Hypothalamus (tissue), 51 donors: ENCODE measurements at regions not wholly inside any gene's neighbourhood (a gene's known extent, or its start where the extent isn't known, plus 50 kb on each side); places are given as distances from the start of the nearest gene placed in this dataset.
A peak's percentile ranks its signal among the peaks of the same experiment; 100 is the strongest.

Experiments used
- DNase-seq, 51 donors: peaks; one replicate each; lab custom pipeline; 2025; lab: John Stamatoyannopoulos, UW

DNA sequence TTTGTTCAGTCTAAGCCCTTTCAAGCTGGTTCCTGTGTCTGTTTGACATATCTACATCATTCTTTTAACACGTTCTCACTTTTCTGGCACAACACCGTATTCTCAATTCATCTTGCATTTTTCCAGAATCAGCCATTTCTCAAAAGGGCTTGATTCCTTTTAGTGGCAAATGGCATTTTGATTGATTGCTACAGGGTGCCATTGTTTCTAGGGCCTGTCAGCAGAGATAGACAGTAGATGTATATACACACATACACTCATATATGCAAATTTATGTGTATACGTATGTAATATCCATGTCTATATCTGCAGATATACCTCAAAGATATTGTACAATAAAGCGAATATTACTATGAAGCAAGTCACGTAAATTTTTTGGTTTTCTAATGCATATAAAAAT lies 367.9 kb upstream of the TNP1 start:
- DNase-seq, result no peak

DNA sequence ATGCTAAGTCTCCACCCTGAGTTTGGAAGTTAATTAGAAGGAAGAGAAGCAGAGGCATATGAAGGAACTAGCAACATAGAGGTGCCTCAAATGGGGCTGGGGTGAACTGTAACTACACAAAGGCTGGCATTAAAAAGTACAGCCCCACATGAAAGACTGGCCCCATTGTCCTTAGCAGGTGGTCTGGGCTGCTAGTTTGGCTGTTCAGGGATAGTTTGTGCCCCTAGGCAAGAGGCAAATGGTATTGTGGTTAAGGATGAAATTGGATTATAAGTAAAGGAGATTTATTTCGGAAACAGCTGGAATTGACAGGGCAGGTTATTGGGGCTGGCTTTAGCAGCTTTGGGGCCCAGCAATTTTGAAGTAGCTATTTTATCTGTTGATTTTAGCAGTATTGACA lies 365.7 kb upstream of the TNP1 start:
- no peak for DNase-seq

DNA sequence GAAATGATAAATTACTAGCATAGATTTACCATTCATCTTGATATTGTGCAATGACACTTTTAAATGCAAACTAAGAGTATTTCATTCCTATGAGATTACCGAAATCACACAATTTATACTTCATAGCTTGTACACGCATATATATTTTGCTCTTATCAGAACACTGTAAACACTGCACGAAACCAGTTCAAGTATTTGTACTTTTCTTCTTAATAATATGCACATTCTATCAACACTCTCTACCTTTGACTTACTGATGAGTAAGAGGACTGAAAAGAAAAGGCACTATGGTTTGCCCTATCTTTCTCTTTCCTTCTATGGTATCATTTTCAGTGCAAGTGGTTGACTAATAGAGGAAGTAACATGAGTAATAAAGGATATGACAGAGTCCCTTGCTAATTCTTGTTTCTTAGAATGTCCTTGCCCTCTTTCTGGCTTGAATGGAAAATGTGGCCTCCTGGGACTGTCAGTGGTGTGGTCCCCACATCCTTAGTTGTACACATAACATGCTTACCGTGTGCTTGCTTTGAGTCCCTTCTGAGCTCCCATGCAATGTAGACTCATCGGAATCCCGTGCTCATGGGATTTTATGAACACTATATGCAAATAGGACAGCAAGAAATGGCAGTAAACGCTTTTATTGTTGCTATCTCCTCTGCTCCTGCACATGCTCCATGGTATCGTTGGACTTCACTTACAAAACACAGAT lies 363.5 kb upstream of the TNP1 start:
- DNase-seq, result peak in 1 of 51 donors; percentile 27

DNA sequence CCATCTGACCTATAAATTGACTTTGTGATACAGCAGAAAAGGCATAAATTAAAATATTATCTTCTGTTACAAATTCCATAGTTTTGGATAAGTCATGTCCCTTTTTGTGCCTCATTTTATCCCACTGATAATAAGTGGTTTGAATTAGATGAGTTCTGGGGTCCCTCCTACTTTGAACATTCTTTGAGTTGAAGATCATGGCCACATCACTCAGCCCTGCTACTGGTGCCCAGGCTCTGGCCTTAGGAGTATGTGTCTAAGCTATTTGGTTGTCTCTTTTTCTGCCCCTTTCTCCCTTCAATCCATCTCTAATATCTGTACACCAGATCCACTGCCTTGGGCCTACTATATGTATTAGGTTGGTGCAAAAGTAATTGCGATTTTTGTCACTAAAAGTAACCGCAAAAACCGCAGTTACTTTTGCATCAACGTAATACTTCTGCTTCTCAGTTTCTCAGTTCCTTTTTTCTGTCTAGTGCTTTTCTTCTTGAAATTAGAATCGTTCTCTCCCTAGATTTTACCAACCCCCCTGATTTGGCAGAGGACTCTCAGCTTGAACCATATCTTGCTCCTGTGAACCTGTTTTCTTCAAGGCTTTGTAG lies 362.5 kb upstream of the TNP1 start:
- DNase-seq, result peak in 1 of 51 donors; percentile 2

DNA sequence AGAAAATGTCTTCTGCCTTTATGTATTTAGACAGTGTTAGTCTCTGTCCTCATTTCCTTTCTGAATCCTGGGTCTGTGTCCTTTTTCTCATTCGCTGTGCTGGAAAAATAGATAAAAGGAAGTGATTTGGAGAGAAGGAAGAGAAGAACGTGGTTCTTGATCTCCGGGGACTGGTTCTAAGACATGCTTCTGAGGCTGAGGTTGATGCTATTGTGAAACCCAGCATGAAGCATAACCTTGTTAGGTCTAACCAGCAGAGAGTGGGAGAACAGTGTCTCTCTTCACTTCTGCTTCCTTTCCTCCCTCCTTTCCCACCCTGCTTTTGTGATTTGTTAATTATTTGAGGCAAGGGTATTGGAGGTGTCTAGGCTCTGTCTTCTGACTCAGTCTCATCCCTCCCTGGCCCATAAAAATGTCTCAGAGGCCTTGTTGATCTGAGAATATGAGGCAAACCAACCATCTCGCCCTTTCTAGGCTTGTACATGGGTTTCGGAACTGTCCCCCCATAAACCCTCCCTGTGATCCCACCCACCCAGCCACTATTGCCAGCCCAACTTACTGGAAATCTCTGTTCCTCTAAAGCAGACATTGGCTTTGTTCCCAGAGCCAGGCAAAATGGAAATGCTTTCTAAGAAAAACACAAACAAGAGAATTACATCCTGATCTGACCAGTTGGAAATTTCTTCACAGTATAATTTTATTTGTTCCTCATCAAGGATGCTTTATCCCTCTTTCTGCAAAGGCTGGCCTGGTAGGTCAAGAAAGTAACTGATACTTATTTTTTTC lies 360.6 kb upstream of the TNP1 start:
- DNase-seq, result peak in 3 of 51 donors; percentile 2 to 4 (median 2)

DNA sequence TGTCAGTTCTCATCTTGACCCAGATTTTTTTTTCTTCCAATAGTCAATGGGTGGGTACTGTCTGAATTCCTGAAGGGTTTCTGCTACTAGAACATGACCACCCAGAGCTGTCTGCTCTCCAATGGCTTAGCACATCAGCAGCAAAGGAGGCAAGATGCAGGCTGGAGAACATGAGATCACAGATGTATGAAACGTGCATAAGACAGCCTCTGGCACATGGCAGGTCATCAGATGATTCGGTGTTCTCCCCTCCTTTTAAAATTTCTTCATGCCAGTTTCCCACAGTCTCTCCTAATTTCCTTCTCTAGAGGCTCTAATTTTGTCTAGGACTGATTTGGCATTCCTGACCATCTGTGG lies 359.3 kb upstream of the TNP1 start:
- DNase-seq, result no peak

DNA sequence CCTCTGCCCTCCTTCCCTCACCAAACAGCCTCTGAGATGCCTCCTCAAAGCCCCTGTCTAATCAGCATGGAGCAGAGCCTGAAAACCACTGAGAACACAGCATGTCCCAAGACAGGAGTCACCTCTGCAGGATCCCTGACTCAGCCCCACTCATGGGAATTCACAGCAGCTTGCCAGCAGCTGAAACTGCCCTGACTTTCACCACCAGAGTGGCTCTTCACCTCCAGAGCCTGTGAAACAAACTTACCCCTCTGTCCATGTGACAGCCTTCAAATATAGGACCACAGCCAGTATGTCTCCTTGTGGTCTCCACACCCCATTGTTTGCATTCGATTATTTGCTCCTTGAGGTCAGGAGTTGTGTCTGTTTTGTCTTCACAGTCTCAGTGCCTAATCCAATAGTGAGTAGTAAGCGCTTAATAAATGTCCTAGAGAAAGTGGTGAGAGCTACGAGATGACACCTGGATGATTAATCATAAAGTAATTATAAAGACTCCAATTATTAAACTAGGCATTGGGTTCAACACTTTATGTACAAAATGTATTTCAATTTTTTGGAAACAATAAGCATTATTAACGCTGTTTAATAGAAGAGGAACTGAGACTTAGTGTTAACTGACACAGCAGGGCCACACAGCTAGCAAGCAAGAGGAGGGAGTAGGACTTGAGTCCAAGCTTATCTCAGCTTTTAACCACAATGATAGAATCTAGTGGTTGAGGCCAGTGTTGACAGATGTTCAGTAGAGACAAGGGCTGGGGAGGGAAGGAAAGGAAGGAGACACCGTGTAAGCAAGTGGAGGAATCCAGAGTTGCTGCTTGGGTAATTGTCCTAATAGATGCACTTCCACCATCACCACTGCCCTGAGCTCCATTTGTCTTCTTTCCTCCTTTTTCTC lies 358.7 kb upstream of the TNP1 start:
- no peak for DNase-seq

DNA sequence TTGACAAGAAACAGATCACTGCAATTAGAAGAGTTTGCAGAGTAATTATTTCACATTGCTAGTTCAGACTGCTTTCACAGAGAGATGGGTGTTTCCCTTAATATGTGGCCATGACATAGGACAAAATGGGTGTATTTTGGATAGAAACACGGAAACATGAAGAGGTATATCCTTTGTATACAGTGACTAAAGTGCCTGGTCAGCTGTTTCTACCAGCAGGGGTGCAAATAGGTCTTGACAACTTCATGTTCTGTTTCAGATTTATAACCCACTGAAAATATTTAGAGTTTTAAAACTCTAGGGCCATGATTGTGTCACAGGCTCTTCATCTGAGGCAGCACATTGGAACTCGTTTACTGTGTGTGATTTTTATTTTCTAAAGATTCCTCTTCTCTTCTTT lies 357.1 kb upstream of the TNP1 start:
- DNase-seq, result no peak

DNA sequence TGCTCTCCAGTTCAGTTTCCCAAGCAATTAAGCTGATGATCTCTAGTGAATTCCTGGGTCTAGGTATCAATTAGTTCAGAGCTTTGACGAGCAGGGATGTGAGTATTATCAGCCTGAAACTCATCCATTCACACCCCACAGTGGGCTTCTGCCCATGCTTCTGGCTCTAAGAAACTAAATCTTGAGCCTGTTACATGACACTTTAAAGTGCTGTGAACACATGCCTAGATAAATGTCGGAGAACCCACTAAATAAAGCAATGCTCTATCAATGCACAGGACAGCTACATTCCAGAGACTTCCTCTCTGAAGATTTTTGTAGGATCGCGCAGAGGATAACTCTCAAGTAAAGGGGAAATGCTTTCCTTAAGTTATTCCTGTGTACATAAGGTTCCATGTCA lies 356.5 kb upstream of the TNP1 start:
- DNase-seq, result no peak

DNA sequence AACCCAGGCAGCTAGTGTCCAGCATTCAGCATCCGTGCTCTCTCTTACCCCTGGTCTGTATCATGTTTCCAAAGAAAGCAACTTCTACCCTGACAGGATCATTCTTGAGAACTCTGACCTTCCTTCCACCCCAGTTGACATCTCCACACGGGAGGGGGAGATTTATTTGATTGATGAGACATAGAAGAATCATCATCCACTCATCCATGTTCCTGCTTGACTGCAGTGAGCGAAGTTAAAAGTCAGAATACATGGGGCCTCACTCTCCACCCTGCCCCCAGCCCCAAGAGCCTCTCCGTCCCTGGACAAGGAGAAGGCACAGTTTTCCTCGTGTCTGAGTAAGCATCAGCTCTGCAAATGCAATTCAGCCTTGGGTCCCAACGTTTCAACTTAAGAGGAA lies 356.0 kb upstream of the TNP1 start:
- DNase-seq, result no peak

DNA sequence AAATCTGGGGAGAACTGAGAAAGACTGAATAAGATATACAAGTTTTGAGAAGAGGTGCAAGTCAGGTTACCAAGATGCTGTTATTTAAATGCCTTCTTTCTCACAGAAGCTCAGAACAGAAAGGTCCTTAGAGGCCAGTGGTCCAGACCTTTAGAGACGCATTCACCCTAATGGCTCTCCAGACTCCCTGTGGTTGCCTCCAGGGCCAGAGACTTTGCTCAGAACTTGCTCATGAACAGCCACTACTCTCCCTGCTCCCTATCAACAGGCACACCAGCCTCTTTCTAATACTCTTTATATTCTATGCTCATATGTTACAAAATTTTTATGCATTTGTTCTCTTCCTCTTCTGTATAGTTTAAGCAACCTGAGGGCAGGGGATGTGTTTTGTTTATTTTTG lies 349.0 kb upstream of the TNP1 start:
- no peak for DNase-seq

DNA sequence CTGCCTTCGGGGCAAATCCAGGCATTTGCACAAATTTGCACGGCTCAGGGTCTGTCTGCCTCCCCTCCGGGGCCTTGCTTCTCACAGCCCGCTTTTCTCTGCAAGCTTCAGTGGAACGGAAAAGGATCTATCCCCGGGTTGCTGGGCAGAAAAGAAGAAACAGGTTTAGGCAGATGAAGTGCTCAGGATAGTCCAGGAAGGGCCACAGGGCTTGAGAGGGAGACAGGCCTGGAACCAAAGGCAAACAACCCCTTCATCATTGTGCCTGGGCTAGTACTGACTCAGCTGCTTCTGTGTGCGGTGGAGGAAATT lies 347.8 kb upstream of the TNP1 start:
- no peak for DNase-seq

DNA sequence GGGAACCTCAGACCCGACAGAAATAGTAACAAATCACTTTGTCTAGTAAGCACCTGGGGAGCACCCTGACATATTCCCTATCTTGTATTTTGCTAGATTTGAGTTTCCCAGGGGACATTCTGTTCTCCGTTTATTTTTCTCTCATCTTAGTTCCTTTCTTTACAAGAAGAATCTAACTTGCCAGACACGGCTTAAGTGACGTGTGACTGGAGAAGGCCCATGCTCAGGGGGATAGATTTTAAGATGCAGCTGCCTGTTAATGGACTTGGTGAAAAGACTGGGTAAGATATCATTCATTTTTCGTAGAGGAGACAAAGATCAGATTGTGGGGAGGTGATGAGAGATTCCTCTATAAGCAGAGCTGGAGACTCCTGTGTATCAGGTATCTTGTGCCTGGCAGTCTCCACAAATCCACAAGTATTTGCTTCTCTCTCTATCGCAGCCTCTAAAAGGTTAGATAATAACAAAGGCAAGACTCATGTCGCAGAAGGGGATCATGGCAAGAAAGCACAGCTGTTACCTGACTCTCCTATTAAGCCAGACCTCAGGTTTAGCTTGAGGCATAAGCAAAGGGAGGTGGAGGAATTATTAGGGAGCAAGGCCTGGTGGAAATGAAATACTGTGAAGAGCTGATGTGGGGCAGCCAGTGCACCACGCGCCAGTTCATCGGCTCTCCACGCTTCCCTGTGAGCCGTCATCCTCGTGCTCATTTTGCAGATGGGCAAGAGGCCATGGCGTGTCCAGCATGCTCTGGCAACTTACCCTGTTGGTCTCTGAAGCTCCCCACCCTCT lies 347.2 kb upstream of the TNP1 start:
- no peak for DNase-seq

DNA sequence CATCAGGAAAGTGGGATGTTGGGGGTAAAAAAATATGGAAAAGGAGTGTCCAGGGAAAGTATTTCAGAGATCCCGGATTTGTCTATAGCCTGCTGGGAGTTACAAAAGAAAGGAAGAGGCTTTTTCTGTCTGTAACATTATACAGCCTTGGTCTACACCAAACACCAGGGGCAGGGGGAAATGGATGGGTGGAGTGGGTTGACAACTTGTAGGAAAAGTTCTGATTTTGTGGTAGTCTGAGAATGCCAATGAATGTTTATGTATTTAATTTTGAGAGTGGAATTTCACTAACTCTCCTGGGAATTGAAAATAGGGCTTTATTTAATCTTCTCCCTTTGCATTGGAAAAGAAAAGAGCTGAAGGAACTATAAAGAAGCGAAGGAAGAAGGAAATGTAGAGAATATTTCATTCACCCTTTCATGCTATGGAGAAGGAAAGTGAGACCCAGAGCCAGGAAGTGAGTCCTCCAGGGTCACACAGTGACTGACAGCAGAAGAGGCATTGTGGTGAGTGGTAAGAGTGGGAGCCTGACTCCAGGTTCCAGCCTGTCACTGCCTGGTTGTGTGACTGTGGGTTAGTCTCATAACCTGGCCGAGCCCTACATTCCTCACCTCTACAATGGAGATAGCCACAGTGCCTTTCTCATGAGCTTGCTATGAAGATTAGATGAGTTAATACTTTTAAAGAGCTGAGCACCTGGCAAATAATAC lies 346.3 kb upstream of the TNP1 start:
- no peak for DNase-seq

DNA sequence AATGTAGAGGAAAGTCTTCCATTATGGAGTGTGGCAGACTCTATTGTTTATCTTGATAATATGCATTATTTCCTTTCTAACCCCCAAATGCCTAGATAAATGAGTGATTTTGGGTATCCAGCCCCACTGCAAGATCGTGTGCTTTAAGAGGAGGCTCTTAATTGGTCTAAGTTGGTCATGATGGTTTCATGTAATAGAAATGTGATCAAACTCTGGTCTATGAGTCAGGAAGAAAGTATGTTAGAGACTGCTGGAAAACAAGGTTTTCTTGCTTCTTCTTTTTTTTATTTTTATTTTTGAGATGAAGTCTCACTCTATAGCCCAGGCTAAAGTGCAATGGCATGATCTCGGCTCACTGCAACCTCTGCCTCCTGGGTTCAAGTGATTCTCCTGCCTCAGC lies 344.5 kb upstream of the TNP1 start:
- DNase-seq, result no peak

DNA sequence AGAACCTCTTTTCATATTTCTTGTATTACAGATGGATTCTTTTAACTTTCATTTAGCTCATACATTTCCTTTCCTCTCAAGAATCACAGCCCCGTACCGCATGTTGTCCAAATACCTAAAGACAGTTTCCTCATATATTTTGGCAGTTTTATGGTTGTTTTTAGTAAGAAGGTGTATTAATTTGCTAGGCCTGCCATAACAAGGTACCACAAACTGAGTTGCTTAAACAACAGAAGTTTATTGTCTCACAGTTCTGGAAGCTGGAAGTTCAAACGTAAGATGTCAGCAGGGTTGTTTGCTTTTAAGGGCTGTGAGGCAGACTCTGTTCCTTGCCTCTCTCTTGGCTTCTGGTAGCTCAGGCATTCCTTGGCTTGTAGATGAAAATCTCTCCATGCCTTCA lies 343.2 kb upstream of the TNP1 start:
- no peak for DNase-seq

DNA sequence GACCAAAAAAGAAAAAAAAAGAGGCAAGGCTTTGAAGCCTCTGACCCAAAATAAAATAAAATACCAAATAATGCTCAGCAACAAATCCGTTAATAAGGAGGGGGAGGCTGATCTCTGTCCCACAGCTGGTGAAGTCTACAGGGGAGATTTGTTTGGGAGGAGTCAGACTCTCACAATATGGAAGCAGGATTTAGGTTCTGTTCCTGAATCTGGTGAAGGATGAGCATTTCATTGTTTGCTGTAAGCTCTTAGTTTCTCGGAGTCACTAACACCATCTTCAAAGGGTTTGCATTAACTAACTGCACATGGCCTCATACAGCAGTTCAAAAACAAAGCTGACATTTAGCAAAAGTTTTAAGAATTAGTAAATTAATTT lies 339.4 kb upstream of the TNP1 start:
- no peak for DNase-seq

DNA sequence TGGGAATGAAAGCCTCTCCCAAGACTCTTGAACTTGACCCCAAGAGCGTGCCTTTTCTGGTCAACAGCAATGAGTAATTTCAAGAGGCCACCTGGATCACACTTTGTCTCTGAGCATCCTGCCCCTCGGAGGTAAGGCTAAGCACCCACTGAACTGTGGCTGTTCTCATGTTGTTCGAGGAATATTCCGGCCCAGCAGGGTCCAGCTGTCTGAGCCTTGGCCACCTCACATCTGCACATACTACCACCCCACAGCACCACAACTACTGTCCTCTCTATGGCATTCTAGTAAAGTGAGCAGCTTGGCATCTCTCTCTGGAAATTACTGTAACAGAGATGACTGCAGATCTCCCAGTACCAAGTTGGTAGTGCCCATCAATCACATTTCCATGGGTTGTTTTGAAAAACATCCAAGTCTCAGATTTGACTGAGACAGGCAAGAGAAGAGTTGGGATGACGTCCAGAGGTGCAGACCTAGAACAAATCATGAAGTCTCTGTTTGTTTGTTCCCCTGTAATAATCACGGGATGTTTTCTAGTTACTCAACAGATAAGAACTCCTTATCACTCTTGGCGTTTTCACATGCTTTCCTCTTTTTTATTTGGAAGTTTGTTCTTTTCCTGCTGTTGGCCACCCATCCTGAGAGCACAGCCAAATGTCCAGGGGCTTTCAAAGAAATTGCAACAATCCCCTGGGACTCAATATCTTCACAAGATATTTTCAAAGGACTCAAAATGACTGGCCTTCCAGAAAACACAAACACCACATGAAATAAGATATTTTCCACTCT lies 336.0 kb upstream of the TNP1 start:
- DNase-seq, result no peak

DNA sequence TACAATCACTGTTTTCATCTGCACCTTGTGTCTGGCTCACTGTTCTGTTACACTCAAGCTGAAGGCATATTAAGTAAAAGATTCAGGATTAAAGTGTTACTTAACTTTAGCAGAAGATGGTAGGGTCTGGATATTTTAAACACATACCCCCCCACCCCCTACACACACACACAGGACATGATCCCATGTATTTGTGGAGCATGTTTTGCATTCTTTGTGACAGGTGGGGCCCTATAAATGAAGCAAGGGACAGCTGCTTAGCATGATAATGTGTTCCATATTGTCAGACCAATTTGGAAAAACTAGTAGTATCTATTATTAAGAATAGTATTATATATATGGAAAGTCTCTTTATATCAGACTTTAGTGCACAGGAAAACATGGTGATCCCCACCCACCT lies 335.2 kb upstream of the TNP1 start:
- no peak for DNase-seq
